Left lung (tissue), 4 donors: ENCODE measurements at regions not wholly inside any gene's neighbourhood (a gene's known extent, or its start where the extent isn't known, plus 50 kb on each side); places are given as distances from the start of the nearest gene placed in this dataset.

Experiments used
- ATAC-seq: fragments of 200-7000 bp; cut with Tn5 transposase; one replicate; pipeline ENCODE4 v1.9.1; 2020; ENCODE audit warnings: moderate library complexity
- DNase-seq, 4 donors: peaks; one replicate each; pipeline ENCODE4 v3.0.0-alpha.2; 2013 to 2020
- H3K27ac ChIP-seq, 2 donors: fragments of 200-600 bp; sonication (generic) in 1 of 2; one replicate each; pipeline versions ENCODE4 v1.5.0 to v1.8.0; 2020 to 2021
- H3K27me3 ChIP-seq, 2 donors: fragments of 200-600 bp; sonication (generic) in 1 of 2; one replicate each; pipeline versions ENCODE4 v1.5.0 to v1.8.0; 2020 to 2021
- H3K36me3 ChIP-seq, 2 donors: fragments of 200-600 bp; sonication (generic) in 1 of 2; one replicate each; pipeline versions ENCODE4 v1.5.0 to v1.8.0; 2020 to 2021
- H3K4me1 ChIP-seq, 2 donors: fragments of 200-600 bp; one replicate each; pipeline ENCODE4 v1.8.0; 2021
- H3K4me3 ChIP-seq, 2 donors: fragments of 200-600 bp; sonication (generic) in 1 of 2; one replicate each; pipeline versions ENCODE4 v1.5.0 to v1.8.0; 2020 to 2021; ENCODE audit warnings: mild to moderate bottlenecking in 1 of 2
- H3K9me3 ChIP-seq, 2 donors: fragments of 200-600 bp; sonication (generic) in 1 of 2; one replicate each; pipeline versions ENCODE4 v1.5.0 to v1.8.0; 2020 to 2021
- CTCF ChIP-seq, 2 donors: fragments of 200-600 bp; sonication (generic) in 1 of 2; IDR thresholded peaks; one replicate each; pipeline versions ENCODE4 v1.5.0 to v1.8.0; 2021; ENCODE audit warnings: antibody characterized with exemption in 2 of 2
- intact Hi-C, 2 donors: fragments of 100-400 bp; cut with DNase I; formaldehyde crosslinking; loops; one replicate each; pipeline versions ENCODE4 v1.11.2 to v1.14.2; 2022
- donor health status: DM: no; HTN: yes; CAD: no.
- donor health status: DM: no; HTN: no; CAD: no.

GRCh38 chr2:228348516-228349064 lies 167.1 kb upstream of the SPHKAP start:
- ATAC-seq = no peak
- Histone ChIP-seq H3K4me1 (no peaks in the 10 kb centered on the region), H3K4me3 (no peak overlapping the region), H3K27ac (no peak overlapping the region), H3K36me3 (no peaks in the 10 kb centered on the region), H3K27me3 (no peaks in the 10 kb centered on the region), H3K9me3 (peaks cover 0 to 5% of the 10 kb centered on the region in 2 donors)
- DNase-seq = no peak
- TF ChIP-seq CTCF (IDR thresholded peaks at IDR 0.05) = no peak
- intact Hi-C loops = no loop called here

- no peak for ATAC-seq
Measured at GRCh38 chr2:228344531-228344930, 163.0 kb upstream of the SPHKAP start.

GRCh38 chr2:228339525-228339924 lies 158.0 kb upstream of the SPHKAP start:
- H3K27ac ChIP-seq = no peak overlapping the region
- H3K27me3 ChIP-seq = no peaks in the 10 kb centered on the region
- DNase-seq = no peak
- no peaks in the 10 kb centered on the region for H3K36me3 ChIP-seq
- H3K4me1 ChIP-seq = no peaks in the 10 kb centered on the region
- peaks cover 0 to 19% of the 10 kb centered on the region in 2 donors for H3K9me3 ChIP-seq
- no peak for TF ChIP-seq CTCF (IDR thresholded peaks at IDR 0.05)
- no peak overlapping the region for H3K4me3 ChIP-seq
- intact Hi-C loops = no loop called here
- no peak for ATAC-seq

More at GRCh38 chr2:228344531-228344930, 163.0 kb upstream of the SPHKAP start:
- no peak for DNase-seq
- no peaks in the 10 kb centered on the region for H3K27me3 ChIP-seq
- no peaks in the 10 kb centered on the region for H3K4me1 ChIP-seq
- TF ChIP-seq CTCF (IDR thresholded peaks at IDR 0.05) = no peak
- H3K9me3 ChIP-seq = peaks cover 0 to 13% of the 10 kb centered on the region in 2 donors
- intact Hi-C loops = no loop called here
- H3K27ac ChIP-seq = no peak overlapping the region
- H3K4me3 ChIP-seq = no peak overlapping the region
- H3K36me3 ChIP-seq = no peaks in the 10 kb centered on the region

- no peaks in the 10 kb centered on the region for H3K4me1 ChIP-seq
- no peaks in the 10 kb centered on the region for H3K36me3 ChIP-seq
- H3K27ac ChIP-seq = no peak overlapping the region
- no peaks in the 10 kb centered on the region for H3K27me3 ChIP-seq
- H3K4me3 ChIP-seq = no peak overlapping the region
- H3K9me3 ChIP-seq = peaks cover 0 to 3% of the 10 kb centered on the region in 2 donors
- intact Hi-C loops = no loop called here
- no peak for TF ChIP-seq CTCF (IDR thresholded peaks at IDR 0.05)
- DNase-seq (no peak), ATAC-seq (no peak)
Measured at GRCh38 chr2:228334180-228334579, 152.7 kb upstream of the SPHKAP start.

DNA sequence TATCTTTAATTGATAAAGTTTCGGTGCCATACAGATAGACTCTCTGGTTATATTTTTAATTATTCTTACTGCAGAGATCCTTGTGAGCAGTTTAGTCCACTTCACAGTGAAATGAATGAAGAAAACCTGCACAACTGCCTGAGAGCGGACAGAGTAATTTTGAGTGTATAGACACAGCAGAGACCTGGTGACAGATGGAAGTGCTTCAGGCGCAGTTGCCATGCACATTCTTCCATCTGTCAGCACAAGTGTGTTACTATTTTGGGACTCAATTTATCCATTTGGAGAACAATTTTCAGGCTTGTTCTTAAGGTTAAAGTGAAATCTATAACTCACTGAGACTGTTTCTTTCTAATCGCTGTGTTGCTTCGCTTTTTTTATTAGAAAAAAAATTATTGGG lies 147.8 kb upstream of the SPHKAP start:
- intact Hi-C loops = no loop called here
- Histone ChIP-seq H3K4me3 (no peak overlapping the region), H3K4me1 (no peaks in the 10 kb centered on the region), H3K9me3 (peaks cover 0 to 33% of the 10 kb centered on the region in 2 donors), H3K27me3 (no peaks in the 10 kb centered on the region), H3K36me3 (no peaks in the 10 kb centered on the region), H3K27ac (no peak overlapping the region)
- ATAC-seq (no peak), DNase-seq (no peak)
- TF ChIP-seq CTCF (IDR thresholded peaks at IDR 0.05) = no peak
